Activated CD4-positive, alpha-beta T cell treated with anti-CD3 and anti-CD28 coated beads, Interleukin-2, amount 50 U/mL, for 48 hours (primary cell): ENCODE measurements at regions not wholly inside any gene's neighbourhood (a gene's known extent, or its start where the extent isn't known, plus 50 kb on each side); places are given as distances from the start of the nearest gene placed in this dataset.

Experiments used
- DNase-seq, 2 experiments: peaks; one replicate each; pipeline ENCODE4 v3.0.0-alpha.2; 2020

DNA sequence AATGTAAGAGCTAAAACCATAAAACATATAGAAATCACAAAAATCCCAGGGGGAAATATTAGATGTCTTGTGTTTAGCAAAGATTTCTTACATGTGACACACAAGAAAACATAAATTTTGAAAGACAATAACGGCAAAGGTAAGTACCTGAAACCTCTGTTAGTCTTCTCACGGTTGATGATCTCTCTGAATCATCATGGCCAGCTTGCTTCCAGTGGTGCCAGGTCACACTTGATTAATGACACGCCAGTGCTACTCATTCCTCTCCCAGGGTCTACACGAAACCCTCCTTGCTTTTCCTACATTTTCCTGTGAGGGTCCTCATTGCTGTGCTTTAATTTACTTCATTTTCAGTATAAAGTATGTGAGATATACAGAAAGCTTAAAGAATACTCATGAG is 114.4 kb upstream of the PARP11 start:
- no peak for DNase-seq

DNA sequence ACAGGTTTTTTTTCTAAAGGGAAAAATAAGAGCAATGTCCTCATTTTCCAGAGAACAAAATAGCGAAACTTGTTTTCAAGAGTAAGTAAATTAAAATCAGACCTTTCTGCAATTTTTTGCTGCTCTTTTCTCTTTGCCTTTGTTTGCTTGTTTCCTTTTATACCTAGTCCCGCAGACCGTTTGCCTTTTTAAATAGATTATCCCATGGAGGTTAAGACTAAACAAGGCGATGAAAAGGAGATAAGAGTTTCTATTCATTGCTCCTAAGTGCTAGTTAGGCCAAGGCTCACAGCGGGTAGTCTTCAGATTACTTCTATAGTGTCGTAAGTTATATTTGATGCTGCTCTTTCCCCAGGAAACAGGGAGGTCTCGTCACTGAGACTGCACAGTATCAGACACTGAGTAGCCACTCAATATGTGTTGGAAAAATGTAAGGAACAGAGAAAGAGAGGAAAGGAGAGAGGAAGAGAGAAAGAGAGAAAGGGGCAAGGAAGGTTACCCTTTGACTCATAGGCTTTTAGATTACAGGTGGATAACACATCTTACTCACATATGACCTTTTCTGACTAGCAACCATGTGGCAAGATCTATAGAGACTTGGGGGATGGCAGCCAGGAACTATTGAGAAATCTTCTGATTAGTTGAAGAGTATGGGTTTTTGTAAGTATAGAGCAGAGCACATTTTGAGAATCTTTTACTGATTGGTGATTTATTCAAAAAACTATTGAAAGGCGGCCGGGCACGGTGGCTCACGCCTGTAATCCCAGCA is 107.5 kb upstream of the PARP11 start:
- no peak for DNase-seq

DNA sequence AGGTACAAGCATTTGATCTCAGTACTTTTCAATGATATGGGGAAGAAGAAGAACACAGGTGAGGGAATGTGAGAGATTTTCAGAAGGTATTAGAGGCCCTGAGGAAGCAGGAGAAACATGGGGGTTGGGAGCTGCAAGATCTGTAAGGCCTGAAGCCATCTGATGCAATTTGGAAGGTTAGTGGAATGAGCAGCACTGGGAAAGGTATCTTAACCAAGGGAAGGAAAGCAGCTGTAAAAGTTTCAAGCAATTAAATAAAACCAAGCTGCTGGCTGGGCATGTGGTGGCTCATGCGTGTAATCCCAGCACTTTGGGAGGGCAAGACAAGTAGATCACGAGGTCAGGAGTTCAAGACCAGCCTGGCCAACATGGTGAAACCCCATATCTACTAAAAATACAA is 104.4 kb upstream of the PARP11 start:
- no peak for DNase-seq

DNA sequence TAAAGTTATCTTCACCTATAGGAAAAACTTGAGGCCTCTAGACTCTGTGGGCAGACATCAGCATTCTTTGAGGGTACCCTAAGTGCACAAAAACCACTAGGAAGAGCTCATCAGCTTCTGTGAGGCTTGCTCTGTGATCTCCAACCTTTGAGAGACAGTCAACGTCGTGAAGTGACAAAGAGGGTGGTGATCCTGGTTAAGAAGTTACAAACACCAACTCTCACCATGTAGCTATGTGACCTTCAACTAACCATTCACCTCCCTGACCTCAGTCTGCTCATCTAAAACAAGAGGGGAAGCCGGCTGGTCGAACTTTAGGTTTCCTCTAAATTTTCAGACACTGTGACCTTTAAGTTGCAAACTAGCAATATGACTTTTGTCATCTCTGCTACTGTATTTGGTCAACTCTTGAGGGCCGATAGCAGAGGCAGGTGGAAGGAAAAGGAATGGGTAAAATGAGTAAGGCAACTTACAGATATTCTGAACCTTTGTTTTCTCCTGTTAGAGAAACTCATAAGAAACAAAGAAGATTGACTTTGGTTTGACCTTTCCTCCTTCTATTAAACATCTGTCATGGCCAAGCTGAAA is 103.2 kb upstream of the PARP11 start:
- DNase-seq: peak in 1 of 2 experiments; percentile 36

DNA sequence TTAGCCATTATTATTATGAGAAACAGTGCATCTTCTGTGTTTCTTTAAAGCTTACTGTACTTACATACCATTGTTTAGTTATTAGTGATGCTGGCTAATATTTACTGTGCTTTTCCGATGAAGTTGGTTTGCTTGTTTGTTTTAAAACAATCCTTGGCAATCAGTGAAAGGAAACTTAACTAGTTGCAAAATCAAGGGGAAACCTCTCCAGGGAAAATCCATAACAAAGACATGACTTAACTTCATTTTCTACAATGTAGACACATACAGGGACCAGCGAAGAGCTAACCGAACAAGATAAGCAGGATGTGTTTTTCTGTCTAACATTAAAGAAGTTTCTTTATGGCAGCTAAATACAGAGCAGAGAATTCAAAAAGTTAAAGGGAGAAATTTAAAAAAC is 102.5 kb upstream of the PARP11 start:
- DNase-seq: no peak

DNA sequence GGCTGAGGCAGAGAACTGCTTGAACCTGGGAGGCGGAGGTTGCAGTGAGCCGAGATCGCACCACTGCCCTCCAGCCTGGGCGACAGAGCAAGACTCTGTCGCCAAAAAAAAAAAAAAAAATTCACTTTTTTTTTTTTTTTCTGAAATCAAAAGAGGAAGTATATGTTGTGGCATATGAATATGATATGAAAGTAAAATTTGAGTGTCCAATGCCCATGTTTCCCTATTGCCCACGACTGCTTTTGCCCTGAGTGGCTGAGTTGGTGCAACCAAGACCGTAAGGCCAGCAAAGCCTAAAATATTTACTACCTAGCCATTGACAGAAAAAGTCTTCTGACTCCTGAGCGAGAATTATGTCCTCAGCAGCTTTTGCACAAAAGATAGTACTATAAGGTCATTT is 101.7 kb upstream of the PARP11 start:
- no peak for DNase-seq

DNA sequence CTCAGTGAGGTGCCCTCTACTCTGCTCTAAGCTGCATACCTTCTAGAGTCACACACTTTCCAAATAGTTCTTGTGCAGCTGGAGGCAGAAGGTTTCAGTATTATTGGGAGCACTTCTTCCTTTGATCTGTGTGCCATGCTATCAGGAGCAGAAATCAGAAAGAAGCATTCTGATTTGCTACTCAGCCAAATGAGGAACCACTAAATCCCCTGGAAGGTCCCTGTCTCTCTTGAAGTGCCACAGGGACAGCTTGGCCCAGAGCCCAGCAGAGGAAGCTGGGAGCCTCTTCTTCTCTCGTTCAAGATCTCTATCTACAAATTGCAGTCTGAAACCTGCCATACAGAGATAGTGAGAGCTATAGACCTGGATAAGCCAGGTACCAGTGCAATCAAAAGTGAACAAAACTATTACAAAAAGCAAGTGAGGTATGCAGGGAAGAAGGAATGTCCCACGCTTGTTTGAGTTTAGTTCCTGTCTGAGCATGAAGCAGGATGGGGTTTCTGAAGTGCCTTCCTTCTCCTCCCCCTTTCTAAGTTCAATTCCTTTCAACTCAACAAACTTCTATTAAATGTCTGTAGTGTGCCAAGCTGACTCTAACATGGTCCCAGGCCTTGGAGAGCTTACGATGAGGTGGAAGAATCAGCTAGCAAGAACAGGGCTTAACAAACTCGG is 100.9 kb upstream of the PARP11 start:
- DNase-seq: peak in 1 of 2 experiments; percentile 41

DNA sequence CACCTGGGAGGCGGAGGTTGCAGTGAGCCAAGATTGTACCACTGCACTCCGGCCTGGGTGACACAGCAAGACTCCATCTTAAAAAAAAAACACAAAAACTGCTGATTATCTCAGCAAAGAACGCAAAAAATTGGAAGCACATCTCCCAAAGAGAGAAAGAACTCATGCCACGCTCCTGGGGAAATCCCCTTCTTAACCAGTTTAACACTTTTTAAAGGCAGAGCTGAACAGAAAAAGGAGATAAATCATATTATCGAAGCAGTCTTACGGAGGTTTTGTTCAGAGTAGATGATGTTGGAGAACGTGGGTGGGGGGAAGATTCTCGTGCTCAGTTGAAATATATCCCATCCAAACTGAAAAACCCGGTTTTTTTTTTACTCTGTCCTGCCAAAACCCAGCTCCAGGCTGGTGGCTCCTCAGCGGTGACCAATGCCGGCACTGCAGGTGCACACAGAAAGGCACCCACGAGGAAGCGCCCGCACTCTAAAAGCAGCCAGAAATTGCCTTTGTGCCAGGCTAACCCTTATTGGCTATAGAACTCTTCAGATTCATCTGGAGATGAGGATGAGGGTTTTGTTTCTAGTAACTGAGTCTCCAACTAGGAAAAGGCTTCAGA is 100.2 kb upstream of the PARP11 start:
- peak in 1 of 2 experiments; percentile 35 for DNase-seq

DNA sequence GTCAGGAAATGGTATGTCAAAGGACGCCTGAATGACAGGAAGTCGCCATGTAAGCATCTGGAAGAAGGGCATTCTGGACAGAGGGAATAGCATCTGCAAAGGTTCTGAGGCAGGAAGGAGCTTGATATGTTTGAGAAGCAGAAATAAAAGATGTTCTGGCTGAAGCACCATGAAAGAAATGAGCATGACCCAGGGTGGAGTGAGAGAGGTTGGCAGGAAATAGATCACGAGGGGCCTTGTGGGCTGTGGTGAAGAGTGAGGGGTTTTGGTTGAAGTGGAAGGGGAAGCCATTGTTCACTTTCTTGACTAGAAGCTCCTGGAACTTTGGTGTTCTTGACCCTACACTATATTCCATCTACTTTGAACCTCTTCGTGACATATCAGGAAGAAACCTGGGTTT is 99.4 kb upstream of the PARP11 start:
- no peak for DNase-seq

DNA sequence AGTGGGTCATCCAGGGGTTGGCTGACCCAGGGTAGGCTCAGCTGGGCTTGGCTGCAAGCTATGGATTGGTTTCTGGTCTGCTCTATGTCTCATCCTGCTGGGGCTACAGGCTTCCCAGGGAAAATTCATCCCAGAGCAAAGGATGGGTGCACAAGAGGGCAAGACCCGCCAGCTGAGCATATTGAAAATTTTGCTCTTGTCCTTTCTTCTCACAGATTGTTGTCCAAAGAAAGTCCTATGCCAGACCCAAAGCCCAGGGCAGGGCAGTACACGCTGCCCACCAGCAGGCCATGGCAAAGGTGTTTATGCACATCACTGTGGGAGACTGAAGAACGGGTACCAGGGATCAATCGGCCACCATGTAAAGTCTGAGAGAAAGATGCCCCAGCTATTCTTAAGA is 95.3 kb upstream of the PARP11 start:
- DNase-seq: no peak

DNA sequence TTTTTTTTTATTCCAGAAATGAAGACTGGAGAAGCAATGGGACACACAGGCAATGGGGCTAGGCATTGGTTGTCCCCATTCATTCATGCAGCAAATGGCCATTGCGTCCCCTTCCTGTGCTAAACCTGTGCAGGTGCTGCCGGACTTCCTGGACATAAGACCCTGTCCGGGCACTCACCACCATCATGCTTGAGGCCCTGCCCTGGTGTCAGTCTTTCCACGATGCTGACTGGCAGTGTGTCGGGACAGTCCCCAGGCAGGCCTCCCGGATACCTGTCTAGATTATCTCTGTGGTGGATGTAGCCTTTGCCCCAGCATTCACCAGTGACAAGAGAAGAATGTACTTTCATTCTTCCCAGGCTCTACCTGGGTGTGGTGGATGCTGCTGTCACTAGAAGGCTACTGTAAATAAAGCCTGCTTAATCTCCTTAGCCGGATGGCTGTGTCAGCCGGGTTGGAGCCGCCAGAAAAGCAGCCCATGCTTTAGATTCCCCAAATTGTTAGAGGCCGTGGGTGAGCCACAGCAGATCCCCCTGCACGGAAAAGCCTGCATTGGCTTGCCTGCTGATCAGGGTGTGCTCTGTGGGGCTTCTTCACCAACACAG is 94.5 kb upstream of the PARP11 start:
- DNase-seq: no peak

DNA sequence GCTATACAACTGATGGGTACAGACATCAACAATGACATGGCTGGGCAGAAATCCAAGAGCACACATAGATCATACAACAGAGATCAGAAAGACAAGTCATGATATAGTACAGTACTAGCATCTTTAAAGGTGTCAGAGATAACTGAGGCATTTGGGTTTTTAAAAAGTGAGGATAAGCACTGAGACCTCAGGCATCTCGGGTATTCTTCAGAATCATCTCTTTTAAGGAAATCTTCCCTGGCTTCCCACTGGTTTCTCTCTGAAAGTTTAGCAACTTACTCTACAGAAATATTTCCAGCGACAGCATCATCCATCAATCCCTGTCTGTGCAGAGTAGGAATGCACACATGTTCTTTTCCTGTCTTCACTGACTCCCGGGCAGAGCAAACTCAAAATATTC is 93.2 kb upstream of the PARP11 start:
- no peak for DNase-seq

DNA sequence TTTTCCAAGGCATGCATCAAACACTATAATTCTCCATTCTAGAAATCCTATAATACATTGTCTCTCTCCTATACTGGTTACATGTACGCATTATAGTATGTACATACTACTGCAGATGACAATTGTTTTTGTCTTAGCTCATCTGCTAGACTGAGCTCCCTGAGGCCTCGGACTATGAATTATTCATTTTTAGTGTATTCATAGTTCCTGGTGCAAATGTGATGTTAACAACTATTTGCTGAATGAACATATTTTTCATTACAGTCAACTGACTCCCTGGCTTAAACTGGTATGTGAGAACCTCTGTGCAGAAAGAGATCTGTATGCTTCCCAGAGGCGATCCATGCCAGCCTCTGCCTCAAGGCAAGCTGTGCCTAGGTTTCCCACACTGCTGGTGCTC is 91.8 kb upstream of the PARP11 start:
- DNase-seq: no peak

DNA sequence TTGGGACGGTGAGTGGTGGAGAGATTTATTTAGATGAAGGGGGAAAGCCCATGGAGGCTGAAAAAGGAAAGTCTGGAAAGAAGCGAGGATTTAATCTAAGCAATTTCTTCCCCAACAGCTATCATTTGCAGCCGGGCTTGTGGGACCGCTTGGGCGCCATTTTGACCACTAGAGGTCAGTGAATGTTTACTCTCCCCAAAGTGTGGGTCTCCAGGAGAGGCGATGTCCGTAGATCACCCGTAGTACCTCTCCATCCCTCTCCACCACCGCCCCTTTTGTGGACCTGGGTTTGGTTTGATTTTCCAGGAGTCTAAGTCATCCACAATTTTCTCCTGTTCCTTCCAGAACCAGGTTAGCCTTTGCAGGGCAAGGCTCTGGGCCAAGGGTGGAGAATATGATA is 91.2 kb upstream of the PARP11 start:
- DNase-seq: no peak

DNA sequence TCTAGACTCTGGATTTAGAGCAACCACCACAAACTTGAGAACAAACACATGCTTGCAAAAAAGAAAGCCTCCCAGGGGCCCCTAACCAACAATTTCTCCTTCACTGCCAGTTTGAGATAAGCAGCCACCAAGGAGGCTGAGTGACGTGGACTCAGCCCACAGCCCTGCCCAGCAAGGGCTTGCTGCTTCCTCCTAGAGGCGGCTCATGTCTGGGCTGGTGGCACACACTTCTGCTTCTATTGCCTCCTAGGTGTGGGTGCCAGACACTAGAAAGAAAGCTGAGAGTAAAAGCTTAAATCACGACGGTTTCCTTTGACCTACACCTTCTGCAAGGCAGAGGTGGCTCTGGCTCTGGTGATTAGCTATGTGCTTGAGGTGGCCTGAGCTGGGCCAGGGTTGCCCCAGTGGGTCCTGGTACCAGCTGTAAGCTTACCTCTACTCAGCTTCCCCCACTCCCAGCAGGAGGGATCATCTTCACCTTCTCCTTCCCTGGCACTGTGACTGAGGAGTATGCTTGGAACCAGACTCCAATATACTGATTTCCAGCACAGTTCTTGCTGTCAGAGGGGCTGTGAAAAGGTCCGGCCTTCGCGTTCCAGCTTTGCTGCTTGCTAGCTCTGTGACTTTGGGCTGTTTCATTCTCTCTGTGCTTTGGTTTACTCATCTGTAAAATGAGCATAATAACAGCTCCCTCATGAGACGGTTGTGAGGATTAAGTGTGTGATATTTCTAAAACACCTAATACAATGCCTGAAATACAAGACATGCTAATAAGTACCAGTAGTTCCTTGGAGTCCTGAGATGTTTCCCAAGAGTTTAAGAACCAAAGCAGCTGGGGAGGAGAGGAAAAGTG is 89.7 kb upstream of the PARP11 start:
- peak; percentile 55 to 62 for DNase-seq

DNA sequence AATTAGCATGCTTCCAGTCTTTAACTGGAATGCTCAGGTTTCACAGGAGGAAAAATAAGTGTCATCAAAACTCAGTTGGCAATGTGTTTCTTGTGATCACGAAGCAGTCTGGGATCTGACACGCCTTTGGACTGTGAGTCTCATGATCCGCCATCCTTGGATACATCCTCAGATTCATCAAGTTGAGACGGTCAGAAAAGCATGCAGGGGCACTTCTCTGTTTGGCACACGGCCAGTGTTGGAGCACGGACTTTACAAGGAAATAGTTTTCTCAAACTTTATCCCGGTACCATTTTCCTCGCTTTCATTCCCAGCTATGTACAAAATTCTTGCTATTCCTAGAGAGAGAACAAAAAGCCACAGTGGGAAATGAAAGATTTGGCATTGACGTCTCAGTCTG is 88.4 kb upstream of the PARP11 start:
- DNase-seq: no peak

DNA sequence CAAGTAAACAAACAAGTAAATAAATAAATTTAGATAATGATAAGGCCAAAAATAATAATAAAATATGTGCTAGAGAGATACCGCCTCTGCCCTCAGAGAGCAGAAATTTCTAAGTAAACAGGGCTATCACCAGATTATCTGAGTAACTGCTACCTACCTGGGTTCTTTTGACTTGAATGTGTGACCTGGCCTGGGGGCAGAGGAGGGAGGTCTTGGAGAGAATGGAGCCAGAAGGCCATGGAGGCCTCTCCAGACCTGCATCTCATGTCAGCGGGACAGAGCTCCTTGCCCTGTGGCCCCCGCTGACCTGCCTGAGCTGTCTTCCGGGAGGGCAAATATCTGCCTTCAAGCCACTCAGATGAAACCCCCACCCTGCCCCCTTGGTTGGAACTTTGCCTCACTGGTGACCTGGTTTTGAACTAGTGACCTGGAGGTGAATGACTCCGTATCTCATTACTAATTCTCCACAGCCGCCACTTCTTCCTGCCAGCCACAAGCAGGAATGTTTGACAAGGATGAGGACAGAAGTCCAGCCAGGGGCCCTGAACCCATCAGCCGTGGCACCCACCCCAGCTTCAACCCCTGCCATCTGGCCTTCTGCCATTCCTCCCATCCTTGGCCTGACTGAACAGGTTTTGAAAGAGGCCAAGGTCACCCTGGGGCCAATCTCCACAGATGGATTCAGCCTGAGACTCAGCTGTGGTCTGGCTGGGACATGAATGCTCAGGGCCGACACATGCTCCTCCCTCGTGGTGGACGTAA is 86.8 kb upstream of the PARP11 start:
- DNase-seq: no peak

DNA sequence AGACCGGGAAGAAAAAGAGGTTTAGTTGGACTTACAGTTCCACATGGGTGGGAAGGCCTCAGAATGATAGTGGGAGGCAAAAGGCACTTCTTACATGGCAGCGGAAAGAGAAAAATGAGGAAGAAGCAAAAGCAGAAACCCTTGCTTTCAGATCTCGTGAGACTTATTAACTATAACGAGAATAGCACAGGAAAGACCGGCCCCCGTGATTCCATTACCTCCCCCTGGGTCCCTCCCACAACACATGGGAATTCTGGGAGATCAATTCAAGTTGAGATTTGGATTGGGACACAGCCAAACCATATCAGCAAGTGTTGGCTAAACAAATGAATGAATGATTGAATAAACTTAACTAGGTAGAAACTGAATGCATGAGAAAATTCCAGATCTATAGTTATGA is 85.3 kb upstream of the PARP11 start:
- DNase-seq: no peak

DNA sequence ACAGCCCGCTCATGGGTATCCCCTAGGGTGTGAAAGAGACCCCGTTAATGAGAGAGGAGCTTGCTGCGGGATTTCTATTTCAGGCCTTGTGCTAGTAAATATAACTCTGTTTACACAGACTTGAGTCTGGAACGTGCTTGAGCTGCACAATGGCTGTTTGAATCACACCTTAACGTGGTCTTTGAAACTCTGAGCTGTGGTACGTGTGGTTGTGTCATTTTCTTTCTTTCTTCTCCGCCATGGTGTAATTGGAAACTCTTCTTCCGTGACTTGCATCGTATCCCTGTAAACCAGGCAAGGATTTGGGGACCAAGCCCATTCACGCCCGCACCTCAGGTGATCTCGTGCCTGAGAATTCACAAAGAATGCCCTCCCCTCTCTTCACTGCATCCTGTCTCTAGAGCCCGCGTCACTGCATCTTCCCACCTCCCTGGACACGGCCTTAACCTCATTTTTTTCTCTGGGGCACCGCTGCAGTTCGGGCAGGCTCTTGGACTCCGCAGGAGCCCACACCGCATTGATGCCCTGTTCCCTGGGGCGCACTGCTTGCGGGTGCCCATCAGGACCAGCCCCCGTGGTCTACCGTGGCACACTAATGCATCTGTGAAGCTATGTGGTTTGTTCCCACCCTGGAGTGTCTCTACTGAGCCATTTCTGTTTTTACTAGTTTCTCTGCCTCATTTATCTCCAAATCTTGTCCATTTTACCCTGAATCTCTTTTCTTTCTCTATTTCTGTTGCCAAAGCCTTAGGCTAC is 78.4 kb upstream of the PARP11 start:
- DNase-seq: no peak

DNA sequence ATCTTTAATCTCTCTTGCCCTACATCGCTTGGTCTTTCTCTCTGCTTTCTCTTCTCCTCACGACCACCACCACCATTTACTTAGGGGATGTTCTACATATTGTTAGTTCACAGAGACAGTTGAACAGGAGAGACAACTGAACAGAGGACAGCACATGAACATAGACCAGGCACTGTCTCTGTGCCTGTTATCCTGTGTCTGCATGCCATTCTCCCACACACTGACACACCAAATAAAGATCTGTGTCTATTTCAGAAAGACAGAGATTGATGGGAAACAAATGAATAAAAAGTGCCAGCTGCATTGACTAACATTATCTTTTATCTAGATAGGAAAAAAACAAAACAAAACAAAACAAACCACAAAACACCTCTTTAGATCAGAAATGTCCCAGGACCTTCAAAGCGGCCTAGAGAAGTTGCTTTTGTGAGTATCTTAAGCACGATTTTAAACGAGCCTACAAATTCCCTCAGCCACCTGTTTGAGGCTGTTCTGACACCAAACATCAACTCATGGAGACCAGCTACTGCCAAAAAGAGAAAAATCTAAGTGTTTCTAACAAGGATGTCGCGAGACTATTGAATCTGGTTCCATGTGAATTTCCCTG is 77.6 kb upstream of the PARP11 start:
- DNase-seq: no peak

DNA sequence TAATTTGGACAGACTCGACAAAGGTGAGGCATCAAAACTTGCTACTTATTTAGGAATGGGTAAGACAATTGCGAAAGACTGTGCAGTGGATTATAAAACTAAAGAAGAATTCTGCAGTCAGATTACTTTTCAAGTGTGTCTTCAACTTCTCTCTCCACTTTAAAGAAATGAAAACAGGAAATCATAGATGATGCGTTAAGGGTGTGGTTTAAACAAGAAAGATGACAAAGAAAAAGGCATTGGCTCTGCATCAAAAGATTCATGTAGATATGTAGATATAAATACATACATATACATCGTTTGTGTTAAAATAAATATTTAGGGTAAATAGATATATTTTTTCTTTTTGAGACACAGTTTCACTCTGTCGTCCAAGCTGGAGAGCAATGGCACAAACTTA is 74.6 kb upstream of the PARP11 start:
- no peak for DNase-seq
